ENCODE measurements at regions not wholly inside any gene's neighbourhood (a gene's known extent, or its start where the extent isn't known, plus 50 kb on each side); places are given as distances from the start of the nearest gene placed in this dataset.
A peak's percentile ranks its signal among the peaks of the same experiment; 100 is the strongest.

DNA sequence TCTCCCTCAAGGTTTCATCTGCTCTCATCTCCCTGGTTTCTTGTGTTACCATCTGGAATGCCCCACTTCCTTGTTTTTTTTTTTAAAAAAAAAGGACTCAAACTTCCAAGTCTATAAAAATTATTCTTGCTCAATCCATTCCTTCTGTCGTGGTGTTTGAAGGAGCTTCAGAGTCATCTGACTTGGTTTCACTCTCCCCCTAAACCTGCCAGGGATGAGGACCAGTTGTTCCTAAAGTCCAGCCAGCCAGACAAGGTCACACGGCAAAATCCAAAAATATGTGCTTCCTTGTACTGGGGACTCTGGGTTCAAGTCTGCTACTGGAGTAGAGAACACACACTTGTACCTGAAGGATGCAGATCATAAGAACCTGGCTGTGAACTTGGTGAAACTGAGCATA is 84.5 kb upstream of the GPM6B start:
- Histone ChIP-seq H3K9me3 (ENCODE audit: control insufficient read depth, insufficient read depth, low read depth, low read length) (no peaks in the 10 kb centered on the region), H3K36me3 (ENCODE audit: control insufficient read depth in 2 of 2, insufficient read depth in 1 of 2, low read length in 2 of 2) (no peaks in the 10 kb centered on the region), H3K4me3 (ENCODE audit: low read depth, low read length) (no peak overlapping the region), H3K27ac (ENCODE audit: extremely low read depth, low read depth, low read length) (no peak overlapping the region), H3K4me1 (ENCODE audit: control insufficient read depth, insufficient read depth, low read length) (no peaks in the 10 kb centered on the region)
- ChIA-PET POLR2A (no interaction called here), CTCF (interaction anchor here (0.7 kb wide), 2 partner anchors 9 to 1026 kb away, joined by 4 to 6 read pairs; no protein-coding TSS in a partner anchor)
- TF ChIP-seq SP3 (tag by site-specific recombination; IDR thresholded peaks at IDR 0.05): no peak
- no peak for TF ChIP-seq ZNF394 (tag by site-specific recombination; IDR thresholded peaks at IDR 0.05; ENCODE audit: borderline replicate concordance)
- TF ChIP-seq, protein P1, sequence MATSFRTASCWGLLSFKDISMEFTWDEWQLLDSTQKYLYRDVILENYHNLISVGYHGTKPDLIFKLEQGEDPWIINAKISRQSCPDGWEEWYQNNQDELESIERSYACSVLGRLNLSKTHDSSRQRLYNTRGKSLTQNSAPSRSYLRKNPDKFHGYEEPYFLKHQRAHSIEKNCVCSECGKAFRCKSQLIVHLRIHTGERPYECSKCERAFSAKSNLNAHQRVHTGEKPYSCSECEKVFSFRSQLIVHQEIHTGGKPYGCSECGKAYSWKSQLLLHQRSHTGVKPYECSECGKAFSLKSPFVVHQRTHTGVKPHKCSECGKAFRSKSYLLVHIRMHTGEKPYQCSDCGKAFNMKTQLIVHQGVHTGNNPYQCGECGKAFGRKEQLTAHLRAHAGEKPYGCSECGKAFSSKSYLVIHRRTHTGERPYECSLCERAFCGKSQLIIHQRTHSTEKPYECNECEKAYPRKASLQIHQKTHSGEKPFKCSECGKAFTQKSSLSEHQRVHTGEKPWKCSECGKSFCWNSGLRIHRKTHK (tag by site-specific recombination; IDR thresholded peaks at IDR 0.05): no peak
- TF ChIP-seq ZNF121 (tag by site-specific recombination; IDR thresholded peaks at IDR 0.05): no peak
- no peak for TF ChIP-seq ZNF768 (tag by site-specific recombination; IDR thresholded peaks at IDR 0.05)
- TF ChIP-seq, protein P2, sequence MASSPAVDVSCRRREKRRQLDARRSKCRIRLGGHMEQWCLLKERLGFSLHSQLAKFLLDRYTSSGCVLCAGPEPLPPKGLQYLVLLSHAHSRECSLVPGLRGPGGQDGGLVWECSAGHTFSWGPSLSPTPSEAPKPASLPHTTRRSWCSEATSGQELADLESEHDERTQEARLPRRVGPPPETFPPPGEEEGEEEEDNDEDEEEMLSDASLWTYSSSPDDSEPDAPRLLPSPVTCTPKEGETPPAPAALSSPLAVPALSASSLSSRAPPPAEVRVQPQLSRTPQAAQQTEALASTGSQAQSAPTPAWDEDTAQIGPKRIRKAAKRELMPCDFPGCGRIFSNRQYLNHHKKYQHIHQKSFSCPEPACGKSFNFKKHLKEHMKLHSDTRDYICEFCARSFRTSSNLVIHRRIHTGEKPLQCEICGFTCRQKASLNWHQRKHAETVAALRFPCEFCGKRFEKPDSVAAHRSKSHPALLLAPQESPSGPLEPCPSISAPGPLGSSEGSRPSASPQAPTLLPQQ (tag by site-specific recombination; IDR thresholded peaks at IDR 0.05): no peak
- no peak for TF ChIP-seq ZNF302 (tag by site-specific recombination; IDR thresholded peaks at IDR 0.05; ENCODE audit: low read depth)
- TF ChIP-seq ZFP37 (tag by site-specific recombination; IDR thresholded peaks at IDR 0.05): no peak
- TF ChIP-seq BCL11A (tag by site-specific recombination; IDR thresholded peaks at IDR 0.05; ENCODE audit: low read depth): no peak
- TF ChIP-seq, protein P3, sequence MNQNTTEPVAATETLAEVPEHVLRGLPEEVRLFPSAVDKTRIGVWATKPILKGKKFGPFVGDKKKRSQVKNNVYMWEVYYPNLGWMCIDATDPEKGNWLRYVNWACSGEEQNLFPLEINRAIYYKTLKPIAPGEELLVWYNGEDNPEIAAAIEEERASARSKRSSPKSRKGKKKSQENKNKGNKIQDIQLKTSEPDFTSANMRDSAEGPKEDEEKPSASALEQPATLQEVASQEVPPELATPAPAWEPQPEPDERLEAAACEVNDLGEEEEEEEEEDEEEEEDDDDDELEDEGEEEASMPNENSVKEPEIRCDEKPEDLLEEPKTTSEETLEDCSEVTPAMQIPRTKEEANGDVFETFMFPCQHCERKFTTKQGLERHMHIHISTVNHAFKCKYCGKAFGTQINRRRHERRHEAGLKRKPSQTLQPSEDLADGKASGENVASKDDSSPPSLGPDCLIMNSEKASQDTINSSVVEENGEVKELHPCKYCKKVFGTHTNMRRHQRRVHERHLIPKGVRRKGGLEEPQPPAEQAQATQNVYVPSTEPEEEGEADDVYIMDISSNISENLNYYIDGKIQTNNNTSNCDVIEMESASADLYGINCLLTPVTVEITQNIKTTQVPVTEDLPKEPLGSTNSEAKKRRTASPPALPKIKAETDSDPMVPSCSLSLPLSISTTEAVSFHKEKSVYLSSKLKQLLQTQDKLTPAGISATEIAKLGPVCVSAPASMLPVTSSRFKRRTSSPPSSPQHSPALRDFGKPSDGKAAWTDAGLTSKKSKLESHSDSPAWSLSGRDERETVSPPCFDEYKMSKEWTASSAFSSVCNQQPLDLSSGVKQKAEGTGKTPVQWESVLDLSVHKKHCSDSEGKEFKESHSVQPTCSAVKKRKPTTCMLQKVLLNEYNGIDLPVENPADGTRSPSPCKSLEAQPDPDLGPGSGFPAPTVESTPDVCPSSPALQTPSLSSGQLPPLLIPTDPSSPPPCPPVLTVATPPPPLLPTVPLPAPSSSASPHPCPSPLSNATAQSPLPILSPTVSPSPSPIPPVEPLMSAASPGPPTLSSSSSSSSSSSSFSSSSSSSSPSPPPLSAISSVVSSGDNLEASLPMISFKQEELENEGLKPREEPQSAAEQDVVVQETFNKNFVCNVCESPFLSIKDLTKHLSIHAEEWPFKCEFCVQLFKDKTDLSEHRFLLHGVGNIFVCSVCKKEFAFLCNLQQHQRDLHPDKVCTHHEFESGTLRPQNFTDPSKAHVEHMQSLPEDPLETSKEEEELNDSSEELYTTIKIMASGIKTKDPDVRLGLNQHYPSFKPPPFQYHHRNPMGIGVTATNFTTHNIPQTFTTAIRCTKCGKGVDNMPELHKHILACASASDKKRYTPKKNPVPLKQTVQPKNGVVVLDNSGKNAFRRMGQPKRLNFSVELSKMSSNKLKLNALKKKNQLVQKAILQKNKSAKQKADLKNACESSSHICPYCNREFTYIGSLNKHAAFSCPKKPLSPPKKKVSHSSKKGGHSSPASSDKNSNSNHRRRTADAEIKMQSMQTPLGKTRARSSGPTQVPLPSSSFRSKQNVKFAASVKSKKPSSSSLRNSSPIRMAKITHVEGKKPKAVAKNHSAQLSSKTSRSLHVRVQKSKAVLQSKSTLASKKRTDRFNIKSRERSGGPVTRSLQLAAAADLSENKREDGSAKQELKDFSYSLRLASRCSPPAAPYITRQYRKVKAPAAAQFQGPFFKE (tag by site-specific recombination; IDR thresholded peaks at IDR 0.05; ENCODE audit: borderline replicate concordance): no peak
- TF ChIP-seq ZNF777 (tag by site-specific recombination; IDR thresholded peaks at IDR 0.05; ENCODE audit: borderline replicate concordance): no peak
- no peak for TF ChIP-seq ZNF221 (tag by site-specific recombination; IDR thresholded peaks at IDR 0.05; ENCODE audit: borderline replicate concordance)
- no peak for TF ChIP-seq ZIC2 (tag by site-specific recombination; IDR thresholded peaks at IDR 0.05)

DNA sequence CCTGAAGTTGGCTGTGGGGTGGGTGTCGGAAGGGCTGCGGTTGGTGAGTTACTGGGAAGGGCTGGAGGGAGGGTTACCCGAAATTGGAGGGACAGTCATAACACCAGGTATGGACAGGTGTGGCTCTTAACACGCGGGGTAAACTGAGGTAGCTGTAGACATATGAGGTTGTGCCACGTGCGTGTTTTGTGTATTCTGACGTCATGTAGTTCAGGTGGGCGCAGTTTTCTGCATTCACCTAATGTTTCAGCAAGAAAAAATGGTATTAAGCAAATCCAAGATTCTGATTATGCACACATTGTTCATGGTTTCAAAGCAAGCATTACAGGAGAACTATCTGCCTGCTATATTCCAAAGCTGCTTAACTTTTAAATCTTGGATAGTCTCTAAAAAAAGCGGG is 83.5 kb upstream of the GPM6B start:
- TF ChIP-seq ZNF341 (tag by site-specific recombination; IDR thresholded peaks at IDR 0.05; ENCODE audit: low read depth): peak; percentile 58
- TF ChIP-seq ZNF132 (tag by site-specific recombination; IDR thresholded peaks at IDR 0.05; ENCODE audit: borderline replicate concordance): no peak
- no peaks in the 10 kb centered on the region for H3K36me3 ChIP-seq (ENCODE audit: control insufficient read depth in 2 of 2, insufficient read depth in 1 of 2, low read length in 2 of 2)
- H3K4me3 ChIP-seq (ENCODE audit: low read depth, low read length): no peak overlapping the region
- no peaks in the 10 kb centered on the region for H3K9me3 ChIP-seq (ENCODE audit: control insufficient read depth, insufficient read depth, low read depth, low read length)
- no peaks in the 10 kb centered on the region for H3K4me1 ChIP-seq (ENCODE audit: control insufficient read depth, insufficient read depth, low read length)
- H3K27ac ChIP-seq (ENCODE audit: extremely low read depth, low read depth, low read length): no peak overlapping the region
- POLR2A ChIA-PET: no interaction called here
- CTCF ChIA-PET: interaction anchor here (1.0 kb wide), 1 partner anchor 21 kb away, joined by 3 read pairs; no protein-coding TSS in a partner anchor
